ENCODE measurements at regions not wholly inside any gene's neighbourhood (a gene's known extent, or its start where the extent isn't known, plus 50 kb on each side); places are given as distances from the start of the nearest gene placed in this dataset.
"Not testable (repeated sequence)": the region's sequence is repeated elsewhere in the genome, so short reads cannot be mapped to it uniquely, and the experiment has no call there.

DNA sequence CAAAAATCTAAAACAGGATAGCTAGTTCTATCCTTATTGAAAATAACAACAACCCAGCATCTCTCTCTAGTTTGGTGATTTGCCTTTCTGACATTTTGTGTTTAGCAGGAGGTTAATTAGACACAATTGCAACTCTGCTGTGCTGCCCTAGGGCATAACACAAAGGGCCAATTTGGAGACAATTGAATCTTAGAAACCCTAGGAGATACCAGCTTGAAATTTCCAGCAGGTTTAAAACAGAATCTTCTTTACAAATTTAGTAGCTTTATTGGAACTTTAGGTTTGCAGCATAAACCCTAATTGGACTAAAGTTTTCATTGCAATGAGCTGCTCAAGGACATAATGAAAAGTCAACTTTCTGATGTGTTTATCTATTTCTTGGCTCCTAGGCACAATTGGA, 166.7 kb upstream of the FER start:
- no peak for DNase-seq

DNA sequence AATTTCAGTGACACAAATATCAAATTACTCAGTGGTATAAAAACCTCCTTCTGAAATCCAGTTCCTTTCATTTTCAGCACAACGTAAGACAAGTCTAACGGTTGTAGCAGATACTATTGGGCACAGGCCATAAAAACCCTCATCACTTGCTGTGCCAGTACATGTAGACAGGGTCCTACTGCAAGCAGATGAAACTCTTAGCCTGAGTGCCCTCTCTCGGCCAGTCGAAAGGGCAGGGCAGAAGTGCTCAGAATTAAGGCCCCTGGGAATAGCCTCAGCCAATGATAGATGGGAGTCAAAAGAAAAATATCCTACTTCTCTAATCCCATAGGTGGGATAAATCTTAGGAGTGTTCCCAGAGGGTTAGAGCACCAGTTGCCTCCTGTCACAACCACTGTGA, 168.5 kb upstream of the FER start:
- no peak for DNase-seq

DNA sequence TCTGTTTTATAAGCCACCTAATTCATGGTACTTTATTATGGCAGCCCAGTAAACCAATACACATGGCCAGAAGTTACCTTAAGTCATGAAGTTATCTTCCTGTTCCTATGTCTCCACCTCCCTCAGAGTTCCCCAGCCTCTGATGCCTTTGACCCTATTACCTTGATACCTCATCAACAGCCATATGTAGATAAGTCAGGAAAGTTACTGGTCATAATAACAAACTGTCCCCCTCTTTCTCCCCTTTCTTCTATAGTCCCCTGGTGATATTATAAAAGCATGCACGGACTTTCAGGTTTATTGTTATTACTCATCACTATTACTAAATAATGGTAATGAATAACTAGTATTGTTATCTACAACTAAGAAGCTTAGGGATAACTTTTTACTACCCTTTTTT, 168.9 kb upstream of the FER start:
- no peak for DNase-seq

DNA sequence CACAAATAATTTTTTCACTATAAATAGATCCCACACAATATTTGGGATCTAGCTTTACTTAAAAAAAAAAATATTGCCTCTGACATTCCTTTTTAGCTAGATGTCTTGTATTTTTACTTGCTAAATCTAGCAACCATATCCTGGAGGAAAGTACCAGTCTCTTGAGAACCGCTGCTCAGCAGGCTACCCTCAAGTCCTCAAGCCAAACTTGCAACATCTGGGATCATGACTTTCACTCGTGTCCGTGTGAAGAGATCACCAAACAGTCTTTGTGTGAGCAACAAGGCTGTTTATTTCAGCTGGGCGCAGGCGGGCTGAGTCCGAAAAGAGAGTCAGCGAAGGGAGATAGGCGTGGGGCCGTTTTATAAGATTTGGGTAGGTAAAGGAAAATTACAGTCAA, 180.3 kb upstream of the FER start:
- DNase-seq, result no peak

DNA sequence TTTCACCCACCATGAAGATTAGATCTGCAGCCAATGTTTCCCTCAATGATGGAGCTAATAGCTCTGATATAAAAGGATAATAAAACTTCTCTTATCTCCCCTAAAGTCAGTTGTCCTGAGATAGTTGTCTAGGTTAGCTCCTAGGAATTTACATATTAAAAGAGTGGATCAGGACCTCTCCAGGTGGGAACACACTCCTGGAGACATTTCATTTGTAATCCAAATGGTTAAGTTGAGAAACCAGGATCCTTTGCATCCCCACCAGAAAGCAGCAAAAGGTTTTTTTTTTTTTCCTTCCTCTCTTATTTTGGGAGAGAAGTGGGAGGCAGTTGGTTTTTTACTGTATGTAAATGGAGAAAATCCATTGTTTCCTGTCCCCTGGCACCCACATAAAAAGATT, 182.5 kb upstream of the FBXL17 start:
- DNase-seq, result no peak

DNA sequence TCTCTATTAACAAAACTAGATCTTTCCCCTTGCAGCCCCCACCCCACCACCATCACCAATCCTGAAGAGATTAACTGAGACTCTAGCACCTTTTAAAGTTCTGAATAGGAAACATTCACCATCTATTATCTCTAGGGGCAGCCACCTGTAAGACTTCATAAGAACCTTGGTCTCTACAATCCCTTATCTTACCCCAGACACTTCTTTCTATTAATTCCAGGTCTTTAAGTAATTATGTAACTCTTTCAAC, 180.2 kb upstream of the FBXL17 start:
- no peak for DNase-seq

DNA sequence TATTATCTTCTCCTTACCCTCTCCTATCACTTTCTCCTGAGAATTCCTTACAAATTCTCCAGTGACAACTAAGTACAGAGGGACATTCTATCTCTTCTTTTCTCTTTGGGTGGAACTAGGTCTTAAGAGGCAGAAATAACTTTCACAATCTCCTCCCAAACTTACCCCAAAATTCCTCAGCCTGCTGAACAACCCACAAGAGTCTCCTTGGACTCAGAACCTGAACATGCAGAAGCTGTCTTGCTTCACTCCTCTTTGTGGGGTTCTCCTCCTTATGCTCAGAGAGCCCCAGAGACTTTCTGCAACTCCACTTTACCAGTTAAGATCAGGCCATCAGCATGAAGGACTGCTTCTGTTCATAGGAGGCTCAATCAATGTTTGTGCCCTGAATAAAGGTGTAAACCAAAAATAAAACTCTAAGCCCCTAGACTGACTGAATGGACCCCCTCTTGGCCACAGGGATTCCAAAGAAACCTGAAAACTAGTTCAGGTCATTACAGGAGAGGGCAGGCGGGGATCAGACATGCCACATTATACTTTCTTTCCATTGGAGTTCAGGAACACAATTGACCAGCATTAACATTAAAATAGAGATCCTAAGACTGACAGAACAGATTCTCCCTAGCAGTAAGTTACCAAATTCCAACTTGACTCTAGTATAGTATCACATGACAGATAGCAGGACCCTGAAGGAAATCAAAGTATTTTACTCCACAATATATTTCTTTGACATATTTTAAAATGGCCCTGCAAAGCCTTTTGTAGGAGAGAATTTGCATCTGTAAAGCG, 179.7 kb upstream of the FBXL17 start:
- DNase-seq, result no peak

DNA sequence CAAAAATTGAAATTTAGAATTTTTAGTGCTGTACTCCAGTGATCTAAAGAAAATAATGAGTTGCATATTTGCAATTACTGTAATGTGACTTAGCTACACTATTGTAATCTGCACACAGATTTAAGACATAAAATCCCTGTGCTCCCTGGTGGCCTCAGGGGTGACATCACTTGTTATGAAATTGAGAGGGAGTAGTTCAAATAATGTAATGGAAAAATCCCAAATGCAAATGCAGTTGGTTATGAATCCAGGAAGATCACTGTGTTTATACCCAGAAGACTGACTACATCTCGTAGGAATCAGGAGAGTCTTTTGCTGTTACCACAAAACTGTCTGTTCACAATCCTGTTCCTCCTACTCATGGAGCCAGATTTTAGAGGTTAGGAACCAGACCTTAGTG, 178.7 kb upstream of the FBXL17 start:
- no peak for DNase-seq

DNA sequence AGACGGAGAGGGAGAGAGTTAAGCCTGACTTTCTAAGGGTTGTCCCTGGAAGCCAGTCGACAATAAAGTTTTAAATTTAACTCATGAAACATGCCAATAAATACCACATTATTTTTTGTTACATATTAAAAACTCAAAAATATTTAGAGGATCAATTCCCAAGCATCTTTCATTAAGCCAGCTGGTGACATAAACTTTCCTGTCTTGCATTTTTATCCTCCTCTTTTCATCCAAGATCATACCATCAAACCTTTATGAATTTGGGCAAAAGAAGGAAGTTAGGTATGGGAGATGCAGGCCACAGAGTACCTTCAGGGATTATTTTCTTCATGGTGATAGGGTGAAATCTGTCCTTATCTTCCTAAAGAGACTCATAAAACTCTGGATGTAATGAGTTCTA, 178.3 kb upstream of the FBXL17 start:
- DNase-seq, result no peak

DNA sequence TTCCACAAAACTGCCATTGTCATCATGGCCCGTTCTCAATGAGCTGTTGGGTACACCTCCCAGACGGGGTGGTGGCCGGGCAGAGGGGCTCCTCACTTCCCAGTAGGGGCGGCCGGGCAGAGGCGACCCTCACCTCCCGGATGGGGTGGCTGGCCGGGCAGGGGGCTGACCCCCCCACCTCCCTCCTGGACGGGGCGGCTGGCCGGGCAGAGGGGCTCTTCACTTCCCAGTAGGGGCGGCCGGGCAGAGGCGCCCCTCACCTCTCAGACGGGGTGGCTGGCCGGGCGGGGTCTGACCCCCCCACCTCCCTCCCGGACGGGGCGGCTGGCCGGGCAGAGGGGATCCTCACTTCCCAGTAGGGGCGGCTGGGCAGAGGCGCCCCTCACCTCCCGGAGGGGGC, 176.9 kb upstream of the FBXL17 start:
- not testable (repeated sequence) for DNase-seq

DNA sequence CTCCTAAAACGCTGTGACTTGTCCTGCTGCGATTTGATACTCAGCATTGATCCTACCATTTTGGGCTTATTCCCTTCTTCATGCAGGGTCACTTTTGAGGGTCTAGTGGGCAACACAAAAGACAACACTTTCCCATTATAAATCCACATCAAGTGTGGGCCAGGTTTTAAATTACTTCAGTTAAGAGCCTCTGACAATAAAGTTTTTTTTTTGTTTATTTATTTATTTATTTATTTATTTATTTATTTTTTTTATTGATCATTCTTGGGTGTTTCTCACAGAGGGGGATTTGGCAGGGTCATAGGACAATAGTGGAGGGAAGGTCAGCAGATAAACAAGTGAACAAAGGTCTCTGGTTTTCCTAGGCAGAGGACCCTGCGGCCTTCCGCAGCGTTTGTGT, 176.2 kb upstream of the FBXL17 start:
- DNase-seq, result not testable (repeated sequence)

DNA sequence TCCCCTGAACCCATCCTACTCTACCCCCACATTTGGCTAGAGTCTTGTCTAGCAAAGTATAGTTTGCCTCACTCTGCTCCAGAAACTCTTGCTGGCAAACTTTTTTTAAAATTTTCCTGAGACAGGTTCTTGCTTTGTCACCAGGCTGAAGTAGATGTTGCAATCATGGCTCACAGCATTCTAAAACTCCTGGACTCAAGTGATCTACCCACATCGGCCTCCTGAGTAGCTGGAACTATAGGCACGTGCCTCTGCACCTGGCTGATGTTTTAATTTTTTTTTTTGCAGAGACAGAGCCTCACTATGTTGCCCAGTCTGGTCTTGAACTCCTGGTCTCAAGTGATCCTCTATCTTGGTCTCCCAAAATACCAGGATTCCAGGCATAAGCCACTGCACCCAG, 175.8 kb upstream of the FBXL17 start:
- no peak for DNase-seq

DNA sequence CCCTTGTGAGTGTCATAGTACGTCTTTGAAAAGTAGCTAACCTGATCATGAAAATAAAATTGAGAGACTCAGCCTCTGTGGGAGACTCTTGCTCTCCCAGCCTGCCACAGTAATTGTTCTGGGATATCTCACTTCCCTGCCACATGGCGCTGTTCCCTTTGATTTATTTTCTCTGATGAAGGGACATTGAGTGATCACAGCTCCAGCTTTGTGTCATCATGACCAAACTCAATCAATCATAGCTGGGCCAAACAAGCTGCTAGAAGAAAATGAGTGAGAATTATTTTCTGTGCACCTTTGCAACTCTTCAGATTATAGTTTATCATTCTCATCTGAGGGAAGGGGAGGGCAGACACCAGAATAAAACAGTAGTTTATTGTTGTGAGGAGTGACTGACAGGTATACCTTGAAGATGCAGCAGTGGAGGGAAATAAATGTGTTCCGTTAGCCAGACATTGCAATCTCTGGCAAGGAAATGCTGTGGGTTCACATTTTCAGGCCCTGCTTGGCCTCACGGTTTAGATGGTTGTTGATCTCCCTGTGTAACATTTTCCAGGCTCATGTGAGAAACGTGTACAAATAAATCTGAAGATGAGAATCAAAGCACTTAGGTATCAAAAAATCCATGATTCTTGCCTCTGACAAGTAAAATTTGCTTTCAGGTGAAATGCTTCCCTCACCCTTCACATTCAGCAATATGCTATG, 174.7 kb upstream of the FBXL17 start:
- no peak for DNase-seq

DNA sequence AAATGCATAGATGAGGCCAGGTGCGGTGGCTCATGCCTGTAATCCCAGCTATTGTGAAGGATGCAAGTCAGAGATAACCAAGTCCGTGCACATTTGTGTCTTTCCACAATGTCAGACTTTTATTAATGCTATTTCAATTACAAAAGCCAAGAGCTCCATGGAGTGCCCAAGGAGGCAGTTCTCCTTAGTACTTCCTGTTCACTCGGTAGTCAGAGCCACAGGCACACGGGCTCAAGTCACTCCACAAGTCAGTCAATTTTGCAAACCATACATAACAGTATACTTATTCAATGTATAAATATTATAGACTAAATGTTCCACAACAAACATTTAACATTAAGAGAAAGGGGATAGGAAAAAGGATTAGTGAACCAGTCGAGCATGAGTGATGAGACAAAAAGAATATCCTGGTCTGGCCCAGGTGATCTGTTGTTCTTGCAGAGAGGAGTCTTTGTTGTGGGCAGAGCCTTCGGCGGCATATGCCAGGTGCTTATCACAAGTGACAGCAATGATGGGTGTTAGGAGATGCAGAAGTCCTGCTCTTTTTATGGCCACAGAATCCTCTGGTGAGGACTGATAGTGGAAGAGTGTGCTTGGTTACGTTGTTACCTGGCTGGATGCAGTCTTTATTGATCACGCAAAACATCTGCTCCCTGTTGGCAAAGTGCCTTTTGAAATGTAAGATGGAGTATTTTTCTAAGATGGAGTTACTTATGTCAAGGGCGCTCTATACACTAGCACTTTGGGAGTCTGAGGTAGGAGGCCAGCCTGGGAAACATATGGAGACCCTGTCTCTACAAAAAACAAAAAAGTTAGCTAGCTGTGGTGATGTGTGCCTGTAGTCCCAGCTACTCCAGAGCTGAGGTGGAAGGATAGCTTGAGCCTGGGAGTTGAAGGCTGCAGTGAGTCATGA, 167.0 kb upstream of the FBXL17 start:
- no peak for DNase-seq

DNA sequence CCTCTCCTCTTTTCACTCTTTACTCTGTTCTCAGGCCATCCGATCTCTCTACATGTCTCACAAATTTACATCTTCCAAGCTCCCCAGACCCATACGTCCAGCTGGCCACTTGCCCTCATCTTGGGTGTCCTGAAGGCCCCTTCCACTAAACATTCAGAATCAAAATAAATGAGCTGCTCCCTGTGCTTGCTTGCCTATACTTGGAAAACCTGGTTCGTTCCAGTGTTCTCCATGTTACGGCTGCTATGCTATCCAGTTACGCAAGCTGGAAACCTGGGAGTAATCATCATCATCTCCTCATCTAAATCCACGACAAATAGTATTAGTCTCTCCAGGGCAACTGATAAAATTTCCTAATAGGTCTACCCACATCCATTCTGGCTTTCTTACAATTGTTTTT, 165.0 kb upstream of the FBXL17 start:
- no peak for DNase-seq

DNA sequence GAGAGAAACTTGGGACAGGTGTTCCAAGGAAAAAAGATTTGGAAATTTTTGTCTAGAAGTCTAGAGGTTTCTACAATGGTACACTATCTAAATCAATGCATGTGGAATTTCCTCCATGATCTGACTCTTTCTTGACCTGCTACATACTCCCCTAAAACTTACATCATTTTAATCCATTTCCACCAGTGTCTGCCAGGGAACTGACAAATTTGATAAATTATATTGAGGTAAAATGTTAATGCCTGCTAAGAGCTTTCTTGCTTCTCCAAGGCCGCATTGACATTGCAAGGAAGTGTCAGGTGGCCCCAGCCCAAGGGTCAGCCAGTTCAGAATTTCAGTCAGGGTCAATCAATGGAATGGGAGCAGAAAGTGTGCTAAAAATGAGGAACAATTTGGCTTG, 163.4 kb upstream of the FBXL17 start:
- DNase-seq, result no peak

DNA sequence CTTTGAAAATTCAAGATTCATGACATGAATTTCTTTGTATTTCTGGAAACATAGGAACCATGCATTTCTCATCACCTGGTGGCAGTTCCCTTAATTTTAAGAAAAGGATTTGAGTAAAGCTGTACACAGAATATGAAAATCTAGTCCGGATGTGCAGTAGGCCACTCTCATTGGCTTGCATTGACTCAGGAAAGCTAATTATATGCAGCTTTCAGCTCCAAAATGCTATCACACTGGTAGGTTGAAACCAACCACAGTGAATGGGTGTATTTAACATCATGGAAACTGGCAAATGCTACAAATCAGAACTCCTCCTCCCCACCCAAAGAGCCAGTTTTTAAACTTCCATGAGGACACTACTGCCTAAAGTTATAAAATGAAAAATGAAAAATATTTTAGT, 161.6 kb upstream of the FBXL17 start:
- DNase-seq, result no peak

DNA sequence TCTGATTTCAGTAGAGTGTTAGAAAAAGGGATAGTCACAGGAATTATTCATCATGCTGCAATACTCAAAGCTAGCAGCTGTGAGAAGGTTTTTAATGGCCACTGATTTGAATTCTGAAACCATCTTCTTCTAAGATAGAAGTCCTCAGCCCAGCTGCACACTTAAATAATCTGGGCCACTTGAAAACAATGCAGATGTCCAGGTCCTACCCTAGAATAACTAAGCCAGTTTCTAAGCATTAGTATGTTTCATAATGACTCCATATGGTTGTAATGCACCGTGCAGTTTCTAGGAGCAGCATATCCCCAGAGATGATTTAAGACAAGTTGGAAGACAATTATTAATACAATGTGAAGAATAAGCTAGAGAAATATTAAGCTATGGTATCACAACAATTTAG, 159.9 kb upstream of the FBXL17 start:
- no peak for DNase-seq

DNA sequence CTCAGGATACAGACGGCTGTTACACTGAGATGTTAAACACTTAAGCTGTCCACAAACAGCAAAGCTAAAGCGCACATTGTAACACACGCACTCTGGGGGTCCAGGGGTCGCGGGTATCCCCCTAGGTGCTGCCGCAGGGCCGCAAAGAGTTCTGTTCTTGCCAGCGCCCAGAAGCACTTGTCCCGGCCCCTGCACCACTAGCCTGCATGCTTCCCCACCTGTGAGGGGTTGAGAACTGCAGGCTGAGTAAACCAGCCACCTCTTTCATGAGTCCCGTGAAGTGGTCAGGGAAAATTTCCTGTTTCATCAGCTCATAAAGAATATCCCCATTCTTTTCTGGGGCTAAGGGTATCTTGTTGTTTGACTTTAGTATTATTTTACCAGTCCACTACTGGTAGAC, 154.4 kb upstream of the FBXL17 start:
- no peak for DNase-seq

DNA sequence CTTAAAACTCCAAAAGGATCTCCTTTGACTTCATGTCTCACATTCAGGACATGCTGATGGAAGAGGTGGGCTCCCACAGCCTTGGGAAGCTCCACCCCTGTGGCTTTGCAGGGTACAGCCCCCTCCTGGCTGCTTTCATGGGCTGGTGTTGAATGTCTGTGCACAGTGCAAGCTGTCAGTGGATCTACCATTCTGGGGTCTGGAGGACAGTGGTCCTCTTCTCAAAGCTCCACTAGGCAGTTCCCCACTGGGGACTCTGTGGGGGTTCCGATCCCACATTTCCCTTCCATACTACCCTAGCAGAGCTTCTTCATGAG, 150.2 kb upstream of the FBXL17 start:
- DNase-seq, result not testable (repeated sequence)

DNA sequence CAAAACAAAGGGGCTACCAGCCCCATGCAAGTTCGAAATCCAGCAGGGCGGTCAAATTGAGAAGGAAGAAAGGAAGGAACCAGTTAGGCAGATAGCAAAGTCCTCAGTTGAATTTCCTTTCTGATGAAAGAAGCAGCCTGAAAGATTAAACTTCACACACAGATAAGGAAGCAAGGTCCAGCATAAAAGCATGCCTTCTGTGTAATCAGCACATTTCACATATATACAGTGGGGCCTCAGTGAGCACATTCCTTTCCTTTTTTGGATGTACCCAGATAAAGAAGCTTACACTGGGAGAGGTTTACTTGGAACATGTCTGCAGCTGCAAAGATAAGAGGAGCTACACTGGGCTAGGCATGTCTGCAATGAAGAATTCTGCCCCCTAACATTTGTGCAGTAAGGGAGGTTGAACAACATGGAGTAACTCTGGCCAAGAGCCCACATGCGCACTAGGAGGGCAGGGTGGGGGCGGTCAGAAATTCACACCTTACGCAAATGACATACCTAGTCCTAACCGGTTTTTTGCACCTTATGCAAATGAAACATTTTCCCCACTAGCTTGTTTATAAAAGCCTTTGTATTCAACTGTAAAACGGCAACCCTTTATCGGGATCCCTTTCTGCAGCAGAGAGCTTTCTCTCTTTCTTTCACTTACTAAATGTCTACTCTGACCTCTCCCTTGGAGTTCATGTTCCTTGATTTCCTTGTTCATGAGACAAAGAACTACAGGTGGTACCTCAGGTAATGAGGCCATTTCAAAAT, 149.7 kb upstream of the FBXL17 start:
- no peak for DNase-seq

DNA sequence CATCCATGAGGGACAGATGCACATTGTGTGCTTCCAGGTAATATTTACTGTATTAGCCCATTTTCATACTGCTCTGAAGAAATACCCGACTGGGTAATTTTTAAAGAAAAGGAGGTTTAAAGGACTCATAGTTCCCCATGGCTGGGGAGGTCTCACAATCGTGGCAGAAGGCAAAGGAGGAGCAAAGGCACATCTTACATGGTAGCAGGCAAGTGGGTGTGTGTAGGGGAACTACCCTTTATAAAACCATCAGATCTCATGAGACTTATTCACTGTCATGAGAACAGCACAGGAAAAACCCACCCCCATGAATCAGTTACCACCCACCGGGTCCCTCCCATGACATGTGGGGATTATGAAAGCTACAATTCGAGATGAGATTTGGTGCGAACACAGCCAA, 148.8 kb upstream of the FBXL17 start:
- DNase-seq, result no peak

DNA sequence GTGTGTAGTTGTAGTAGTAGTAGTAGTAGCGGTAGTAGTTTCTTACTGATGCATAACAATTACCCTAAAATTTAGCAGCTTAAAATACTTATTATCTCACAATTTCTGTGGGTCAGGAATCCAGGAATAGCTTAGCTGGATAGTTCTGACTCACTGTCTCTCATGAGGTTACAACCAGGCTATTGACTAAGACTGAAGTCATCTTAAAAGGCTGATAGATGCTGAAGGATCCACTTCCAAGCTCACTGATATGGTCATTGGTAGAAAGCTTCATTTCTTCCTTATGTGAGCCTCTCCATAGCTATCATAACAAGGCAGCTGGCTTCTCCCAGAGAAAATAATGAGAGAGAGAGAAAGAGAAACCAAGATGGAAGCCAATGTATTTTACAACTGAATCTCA, 147.5 kb upstream of the FBXL17 start:
- no peak for DNase-seq

DNA sequence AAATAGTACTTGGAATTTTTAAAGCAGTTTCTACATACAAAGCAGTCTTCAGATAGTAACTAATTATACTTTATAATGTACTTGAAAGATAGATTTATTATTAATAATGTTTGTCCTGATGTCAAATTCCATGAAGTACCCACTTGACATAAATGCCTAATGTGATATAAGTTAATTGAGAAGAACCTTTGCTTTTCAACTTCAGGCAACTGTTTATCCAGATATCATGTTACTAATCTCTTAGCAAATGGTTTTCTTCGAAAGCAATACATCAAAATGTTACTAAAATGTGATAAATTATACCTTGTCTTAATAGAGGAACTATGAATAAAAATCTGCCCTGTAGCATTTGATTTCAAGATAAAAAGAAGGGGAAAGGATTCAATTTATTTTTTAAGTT, 146.8 kb upstream of the FBXL17 start:
- DNase-seq, result no peak

All from stimulated activated CD4-positive, alpha-beta T cell treated with anti-CD3 and anti-CD28 coated beads, Interleukin-4, amount 100 ng/mL, for 4 hours (primary cell).